ENCODE measurements at regions not wholly inside any gene's neighbourhood (a gene's known extent, or its start where the extent isn't known, plus 50 kb on each side); places are given as distances from the start of the nearest gene placed in this dataset.

DNA sequence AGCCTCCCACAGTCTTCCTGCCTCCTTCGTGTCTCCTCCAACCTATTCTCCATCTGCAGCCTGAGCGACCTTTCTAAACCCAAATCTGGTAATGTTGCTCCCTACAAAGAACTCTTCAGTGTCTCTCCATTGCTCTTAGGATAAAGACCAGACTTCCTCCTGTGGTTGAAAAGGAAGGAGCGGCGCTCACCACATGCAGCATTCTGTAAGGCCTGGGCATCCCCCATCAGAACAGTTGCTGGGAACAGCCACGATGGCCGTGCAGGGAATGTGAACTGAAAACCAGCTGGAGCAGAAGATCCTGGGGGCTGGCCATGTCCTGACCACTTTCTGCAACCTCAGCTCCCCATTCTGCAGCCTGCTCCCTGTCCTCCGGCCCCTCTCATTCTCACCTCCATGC lies 237.8 kb upstream of the ZMIZ1 start:
- 77% methylated on average over 7 of the region's 7 CpGs for WGBS
- no peak for DNase-seq (ENCODE audit: low spot score in 2 of 2)
- TF ChIP-seq POLR2A (IDR thresholded peaks at IDR 0.05) (no peak), POLR2AphosphoS5 (IDR thresholded peaks at IDR 0.05) (no peak)

DNA sequence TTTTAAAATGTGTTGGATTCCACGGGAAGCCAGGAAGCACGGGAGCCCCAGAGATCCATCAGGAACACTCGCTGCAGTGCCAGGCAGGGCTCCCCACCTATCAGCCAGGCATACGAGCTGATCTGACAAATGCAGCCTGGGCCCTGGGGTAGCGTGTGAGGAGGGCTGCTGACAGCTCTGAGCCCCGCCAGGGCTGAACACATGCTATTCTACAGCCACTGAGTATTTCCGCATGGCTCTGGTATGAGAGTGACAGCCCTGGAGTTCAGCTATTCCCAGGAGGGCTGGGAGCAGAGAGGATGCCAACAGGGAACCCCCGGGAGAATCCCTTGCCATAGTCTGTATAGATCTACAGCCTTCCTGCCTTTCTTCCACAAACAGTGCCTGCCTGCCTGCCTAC lies 237.3 kb upstream of the ZMIZ1 start:
- no peaks in the 10 kb centered on the region for H3K27me3 ChIP-seq
- no peak overlapping the region for H3K27ac ChIP-seq
- TF ChIP-seq POLR2AphosphoS5 (IDR thresholded peaks at IDR 0.05) (no peak), POLR2A (IDR thresholded peaks at IDR 0.05) (no peak), EP300 (IDR thresholded peaks at IDR 0.05) (no peak)
- TF ChIP-seq, protein P1, sequence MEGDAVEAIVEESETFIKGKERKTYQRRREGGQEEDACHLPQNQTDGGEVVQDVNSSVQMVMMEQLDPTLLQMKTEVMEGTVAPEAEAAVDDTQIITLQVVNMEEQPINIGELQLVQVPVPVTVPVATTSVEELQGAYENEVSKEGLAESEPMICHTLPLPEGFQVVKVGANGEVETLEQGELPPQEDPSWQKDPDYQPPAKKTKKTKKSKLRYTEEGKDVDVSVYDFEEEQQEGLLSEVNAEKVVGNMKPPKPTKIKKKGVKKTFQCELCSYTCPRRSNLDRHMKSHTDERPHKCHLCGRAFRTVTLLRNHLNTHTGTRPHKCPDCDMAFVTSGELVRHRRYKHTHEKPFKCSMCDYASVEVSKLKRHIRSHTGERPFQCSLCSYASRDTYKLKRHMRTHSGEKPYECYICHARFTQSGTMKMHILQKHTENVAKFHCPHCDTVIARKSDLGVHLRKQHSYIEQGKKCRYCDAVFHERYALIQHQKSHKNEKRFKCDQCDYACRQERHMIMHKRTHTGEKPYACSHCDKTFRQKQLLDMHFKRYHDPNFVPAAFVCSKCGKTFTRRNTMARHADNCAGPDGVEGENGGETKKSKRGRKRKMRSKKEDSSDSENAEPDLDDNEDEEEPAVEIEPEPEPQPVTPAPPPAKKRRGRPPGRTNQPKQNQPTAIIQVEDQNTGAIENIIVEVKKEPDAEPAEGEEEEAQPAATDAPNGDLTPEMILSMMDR (IDR thresholded peaks at IDR 0.05): no peak
- H3K36me3 ChIP-seq: no peaks in the 10 kb centered on the region
- 64% methylated on average over 6 of the region's 8 CpGs for WGBS
- DNase-seq (ENCODE audit: low spot score in 2 of 2): no peak
- no peaks in the 10 kb centered on the region for H3K9me3 ChIP-seq
- no peak overlapping the region for H3K4me3 ChIP-seq
- no peaks in the 10 kb centered on the region for H3K4me1 ChIP-seq

More for the DNA sequence above, 237.8 kb upstream of the ZMIZ1 start:
- no peak overlapping the region for H3K27ac ChIP-seq
- H3K4me3 ChIP-seq: no peak overlapping the region
- H3K4me1 ChIP-seq: no peaks in the 10 kb centered on the region
- H3K27me3 ChIP-seq: no peaks in the 10 kb centered on the region
- no peaks in the 10 kb centered on the region for H3K36me3 ChIP-seq
- no peaks in the 10 kb centered on the region for H3K9me3 ChIP-seq

DNA sequence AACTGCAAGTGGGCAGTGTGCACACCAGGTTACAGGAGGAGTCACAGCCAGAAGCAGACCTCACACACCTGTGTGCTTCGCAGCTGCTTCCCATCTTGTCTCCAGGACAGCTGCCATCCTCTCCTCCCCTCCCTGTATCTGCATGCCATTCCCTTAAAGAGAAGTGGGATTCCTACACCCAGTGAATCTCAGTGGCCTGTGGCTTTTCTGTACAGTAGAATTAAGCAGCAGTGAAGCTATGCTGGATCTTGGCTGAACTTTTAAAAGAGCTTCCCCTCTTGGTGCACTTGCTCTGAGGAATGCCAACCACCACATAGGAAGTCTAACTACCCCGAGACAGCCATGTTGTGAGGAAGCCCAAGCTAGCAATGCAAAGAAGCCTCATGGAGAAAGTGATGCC lies 236.5 kb upstream of the ZMIZ1 start:
- Histone ChIP-seq H3K27me3 (no peaks in the 10 kb centered on the region), H3K36me3 (no peaks in the 10 kb centered on the region), H3K27ac (no peak overlapping the region), H3K9me3 (no peaks in the 10 kb centered on the region), H3K4me3 (no peak overlapping the region), H3K4me1 (no peaks in the 10 kb centered on the region)
- no peak for DNase-seq (ENCODE audit: low spot score in 2 of 2)
- no peak for TF ChIP-seq POLR2A (IDR thresholded peaks at IDR 0.05)
- no peak for TF ChIP-seq POLR2AphosphoS5 (IDR thresholded peaks at IDR 0.05)
- no peak for TF ChIP-seq EP300 (IDR thresholded peaks at IDR 0.05)
- TF ChIP-seq, protein P1 (IDR thresholded peaks at IDR 0.05): no peak
- 95% methylated on average over 2 of the region's 2 CpGs for WGBS

DNA sequence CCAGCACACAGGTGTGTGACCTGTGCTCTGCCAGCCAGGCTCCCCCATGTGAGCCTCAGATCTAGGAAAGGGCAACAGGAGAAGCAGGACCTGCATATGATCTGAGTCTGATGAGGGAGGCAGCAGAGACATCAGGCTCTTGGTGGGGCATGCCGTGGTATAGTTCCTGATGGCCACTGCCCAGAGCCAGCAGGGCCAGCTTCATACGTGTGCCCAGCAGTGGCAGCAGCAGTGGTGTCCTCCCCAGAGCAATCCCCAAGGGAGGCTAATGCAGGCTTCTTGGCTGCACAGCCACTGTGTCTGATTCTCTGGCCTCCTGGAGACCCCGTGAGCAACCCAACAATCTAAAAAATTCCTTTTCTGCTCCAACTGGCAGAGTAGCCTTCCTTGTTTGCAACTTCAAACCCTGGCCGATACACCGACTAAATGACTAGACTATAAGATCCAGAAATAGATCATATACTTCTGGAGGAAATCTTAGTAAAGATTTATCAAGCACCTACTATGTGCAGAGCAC lies 230.6 kb upstream of the ZMIZ1 start:
- H3K36me3 ChIP-seq: no peaks in the 10 kb centered on the region
- no peak overlapping the region for H3K4me3 ChIP-seq
- no peaks in the 10 kb centered on the region for H3K4me1 ChIP-seq
- DNase-seq (ENCODE audit: low spot score in 2 of 2): no peak
- H3K27me3 ChIP-seq: no peaks in the 10 kb centered on the region
- TF ChIP-seq EP300 (IDR thresholded peaks at IDR 0.05) (no peak), POLR2AphosphoS5 (IDR thresholded peaks at IDR 0.05) (no peak), POLR2A (IDR thresholded peaks at IDR 0.05) (no peak)
- TF ChIP-seq, protein P1 (IDR thresholded peaks at IDR 0.05): no peak
- WGBS: 59% methylated on average over 5 of the region's 5 CpGs
- no peaks in the 10 kb centered on the region for H3K9me3 ChIP-seq
- no peak overlapping the region for H3K27ac ChIP-seq

DNA sequence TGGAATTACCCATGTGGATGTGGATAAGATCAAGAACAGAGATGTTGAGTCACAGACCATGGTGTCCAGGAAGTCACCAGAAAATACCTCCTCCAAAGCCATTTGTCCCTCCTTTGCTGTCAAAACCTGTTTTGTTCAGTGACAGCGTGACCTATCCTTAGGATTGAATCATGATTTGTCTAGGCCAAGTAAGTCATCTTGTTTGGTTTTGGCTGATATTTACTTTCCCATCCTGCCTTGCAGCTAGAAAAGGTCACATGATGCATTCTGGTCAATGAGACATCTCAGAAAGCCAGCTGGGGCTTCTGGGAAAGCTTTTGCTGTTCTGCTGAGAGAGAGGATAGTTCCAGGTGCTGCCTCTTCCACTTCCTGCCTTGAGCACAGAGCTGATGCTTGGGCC lies 225.3 kb upstream of the ZMIZ1 start:
- Histone ChIP-seq H3K4me1 (no peaks in the 10 kb centered on the region), H3K27ac (no peak overlapping the region), H3K27me3 (peaks cover 3% of the 10 kb centered on the region), H3K36me3 (no peaks in the 10 kb centered on the region), H3K4me3 (no peak overlapping the region), H3K9me3 (no peaks in the 10 kb centered on the region)
- WGBS: 88% methylated on average over 1 of the region's 1 CpG
- TF ChIP-seq POLR2A (IDR thresholded peaks at IDR 0.05) (no peak), EP300 (IDR thresholded peaks at IDR 0.05) (no peak), POLR2AphosphoS5 (IDR thresholded peaks at IDR 0.05) (no peak)
- TF ChIP-seq, protein P1 (IDR thresholded peaks at IDR 0.05): no peak
- DNase-seq (ENCODE audit: low spot score in 2 of 2): no peak

Measured in suprapubic skin (tissue), 4 donors.